GM18499 (cell line): ENCODE measurements at regions not wholly inside any gene's neighbourhood (a gene's known extent, or its start where the extent isn't known, plus 50 kb on each side); places are given as distances from the start of the nearest gene placed in this dataset.

Experiments
- ATAC-seq: cut with Tn5 transposase; IDR thresholded peaks from one replicate; pipeline ENCODE4 v1.9.1; 2021; ENCODE audit warnings: moderate number of reproducible peaks; ENCODE audit not compliant: insufficient read depth, unreplicated experiment

GRCh38 chr6:85706272-85706671 lies 63.6 kb upstream of the SYNCRIP start:
- ATAC-seq, result no peak

GRCh38 chr6:85705220-85705619 lies 62.5 kb upstream of the SYNCRIP start:
- ATAC-seq, result no peak

- no peak for ATAC-seq
These were observed 60.7 kb upstream of the SYNCRIP start for GRCh38 chr6:85703406-85703805.
